ENCODE measurements at regions not wholly inside any gene's neighbourhood (a gene's known extent, or its start where the extent isn't known, plus 50 kb on each side); places are given as distances from the start of the nearest gene placed in this dataset.

DNA sequence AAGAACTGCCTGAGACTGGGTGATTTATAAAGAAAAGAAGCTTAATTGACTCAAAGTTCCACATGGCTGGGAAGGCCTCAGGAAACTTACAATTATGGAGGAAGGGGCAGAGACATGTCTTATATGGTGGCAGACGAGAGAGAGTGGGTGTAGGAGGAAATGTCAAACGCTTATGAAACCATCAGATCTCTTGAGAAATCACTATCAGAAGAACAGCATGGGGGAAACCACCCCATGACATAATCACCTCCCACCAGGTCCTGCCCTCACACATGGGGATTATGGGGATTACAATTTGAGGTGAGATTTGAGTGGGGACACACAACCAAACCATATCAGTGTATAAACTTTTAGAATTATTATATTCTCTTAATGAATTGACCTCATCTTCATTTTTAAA, 335.9 kb upstream of the DPYD start:
- H3K4me1 ChIP-seq (ENCODE audit: control insufficient read depth, insufficient read depth, low read length) = no peaks in the 10 kb centered on the region
- no peak for DNase-seq
- H3K4me3 ChIP-seq (ENCODE audit: low read length) = no peak overlapping the region
- H3K36me3 ChIP-seq (ENCODE audit: control insufficient read depth, insufficient read depth, low read length) = no peaks in the 10 kb centered on the region
- H3K9me3 ChIP-seq (replicated peaks; ENCODE audit: control insufficient read depth, low read depth, low read length) = no peaks in the 10 kb centered on the region
- no peak overlapping the region for H3K27ac ChIP-seq (ENCODE audit: low read length)
- no CpG with 5 or more reads among the region's 2 CpGs for WGBS (ENCODE audit: insufficient coverage)
- no peaks in the 10 kb centered on the region for H3K27me3 ChIP-seq (ENCODE audit: control insufficient read depth, insufficient read depth, low read length)

DNA sequence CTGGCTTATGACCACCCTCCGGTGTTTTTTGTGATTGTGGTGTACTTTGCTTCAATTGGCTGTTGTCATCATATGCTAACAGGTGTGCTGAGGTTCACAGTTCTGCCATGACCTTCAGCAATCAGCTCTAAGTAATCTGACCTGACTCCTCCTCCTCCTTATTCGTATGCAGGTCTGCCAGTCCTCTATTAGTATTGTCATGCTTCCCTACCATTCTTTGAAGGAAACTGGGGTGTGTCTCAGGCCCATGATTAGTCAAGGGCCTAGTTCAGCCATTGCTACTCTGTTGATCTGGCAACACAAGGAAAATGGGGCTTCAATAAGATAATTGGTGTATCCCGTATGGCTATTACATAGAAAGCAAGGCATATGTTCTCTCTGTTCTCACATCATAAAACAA, 332.3 kb upstream of the DPYD start:
- Histone ChIP-seq H3K4me3 (ENCODE audit: low read length) (no peak overlapping the region), H3K27ac (ENCODE audit: low read length) (no peak overlapping the region), H3K27me3 (ENCODE audit: control insufficient read depth, insufficient read depth, low read length) (no peaks in the 10 kb centered on the region), H3K9me3 (replicated peaks; ENCODE audit: control insufficient read depth, low read depth, low read length) (peaks cover 2% of the 10 kb centered on the region), H3K4me1 (ENCODE audit: control insufficient read depth, insufficient read depth, low read length) (no peaks in the 10 kb centered on the region), H3K36me3 (ENCODE audit: control insufficient read depth, insufficient read depth, low read length) (no peaks in the 10 kb centered on the region)
- no CpG with 5 or more reads among the region's 3 CpGs for WGBS (ENCODE audit: insufficient coverage)
- no peak for DNase-seq

DNA sequence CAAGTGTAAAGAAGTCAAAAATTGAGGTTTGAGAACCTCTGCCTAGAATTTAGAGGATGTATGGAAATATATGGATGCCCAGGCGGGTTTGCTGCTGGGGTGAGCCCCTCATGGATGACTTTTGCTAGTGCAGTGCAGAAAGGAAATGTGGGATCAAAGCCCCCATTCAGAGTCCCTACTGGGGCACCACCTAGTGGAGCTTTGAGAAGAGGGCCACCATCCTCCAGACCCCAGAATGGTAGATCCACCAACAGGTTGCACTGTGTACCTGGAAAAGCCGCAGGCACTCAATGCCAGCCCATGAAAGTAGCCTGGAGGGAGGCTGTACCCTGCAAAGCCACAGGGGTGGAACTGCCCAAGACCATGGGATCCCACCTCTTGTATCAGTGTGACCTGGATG, 330.7 kb upstream of the DPYD start:
- 100% methylated on average over 1 of the region's 2 CpGs for WGBS (ENCODE audit: insufficient coverage)
- Histone ChIP-seq H3K4me3 (ENCODE audit: low read length) (no peak overlapping the region), H3K9me3 (replicated peaks; ENCODE audit: control insufficient read depth, low read depth, low read length) (peaks cover 2% of the 10 kb centered on the region), H3K36me3 (ENCODE audit: control insufficient read depth, insufficient read depth, low read length) (no peaks in the 10 kb centered on the region), H3K27me3 (ENCODE audit: control insufficient read depth, insufficient read depth, low read length) (no peaks in the 10 kb centered on the region), H3K4me1 (ENCODE audit: control insufficient read depth, insufficient read depth, low read length) (no peaks in the 10 kb centered on the region), H3K27ac (ENCODE audit: low read length) (no peak overlapping the region)
- DNase-seq = no peak

DNA sequence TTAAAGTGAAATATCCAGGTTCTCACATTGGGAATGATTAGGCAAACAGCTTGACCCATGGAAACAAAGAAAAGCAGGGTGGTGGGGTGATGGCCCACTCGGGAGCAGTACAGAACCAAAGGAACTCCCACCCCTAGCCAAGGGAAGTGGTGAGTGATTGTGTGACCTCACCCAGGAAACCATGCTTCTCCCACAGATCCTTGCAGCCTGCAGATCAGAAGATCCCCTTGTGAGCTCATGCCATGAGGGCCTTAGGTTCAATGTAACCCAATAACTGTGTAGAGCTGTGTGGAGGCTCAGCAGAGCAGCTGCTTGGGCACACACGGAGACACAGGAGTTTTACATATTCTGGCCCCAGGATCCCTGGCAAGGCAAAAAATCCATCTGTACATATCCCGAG, 311.8 kb upstream of the DPYD start:
- H3K4me1 ChIP-seq (ENCODE audit: control insufficient read depth, insufficient read depth, low read length) = no peaks in the 10 kb centered on the region
- no peak overlapping the region for H3K27ac ChIP-seq (ENCODE audit: low read length)
- no peak overlapping the region for H3K4me3 ChIP-seq (ENCODE audit: low read length)
- no peaks in the 10 kb centered on the region for H3K36me3 ChIP-seq (ENCODE audit: control insufficient read depth, insufficient read depth, low read length)
- H3K9me3 ChIP-seq (replicated peaks; ENCODE audit: control insufficient read depth, low read depth, low read length) = no peaks in the 10 kb centered on the region
- no peaks in the 10 kb centered on the region for H3K27me3 ChIP-seq (ENCODE audit: control insufficient read depth, insufficient read depth, low read length)
- 76% methylated on average over 2 of the region's 3 CpGs for WGBS (ENCODE audit: insufficient coverage)
- DNase-seq = no peak

DNA sequence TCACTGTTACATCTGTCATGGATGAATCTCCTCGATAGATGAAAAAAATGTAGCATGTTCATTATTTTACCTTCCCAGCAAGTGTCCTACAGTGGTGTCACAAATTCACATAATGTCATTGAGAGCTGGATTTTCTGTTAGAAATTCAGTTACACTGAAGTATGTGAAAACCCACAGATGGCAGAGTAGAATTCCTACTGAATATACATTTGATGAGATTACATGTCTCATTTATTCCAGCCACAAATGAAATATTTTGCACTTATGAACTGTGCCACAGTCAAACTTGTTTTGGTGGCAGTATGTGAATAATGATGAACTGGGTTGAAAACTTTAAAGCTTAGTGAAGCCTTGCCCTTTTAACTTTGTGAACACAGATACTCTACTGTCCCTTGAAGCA, 301.9 kb upstream of the DPYD start:
- H3K36me3 ChIP-seq (ENCODE audit: control insufficient read depth, insufficient read depth, low read length) = no peaks in the 10 kb centered on the region
- H3K27ac ChIP-seq (ENCODE audit: low read length) = no peak overlapping the region
- no peak overlapping the region for H3K4me3 ChIP-seq (ENCODE audit: low read length)
- no peaks in the 10 kb centered on the region for H3K4me1 ChIP-seq (ENCODE audit: control insufficient read depth, insufficient read depth, low read length)
- no peaks in the 10 kb centered on the region for H3K27me3 ChIP-seq (ENCODE audit: control insufficient read depth, insufficient read depth, low read length)
- H3K9me3 ChIP-seq (replicated peaks; ENCODE audit: control insufficient read depth, low read depth, low read length) = no peaks in the 10 kb centered on the region
- no peak for DNase-seq
- no CpG with 5 or more reads among the region's 1 CpG for WGBS (ENCODE audit: insufficient coverage)

DNA sequence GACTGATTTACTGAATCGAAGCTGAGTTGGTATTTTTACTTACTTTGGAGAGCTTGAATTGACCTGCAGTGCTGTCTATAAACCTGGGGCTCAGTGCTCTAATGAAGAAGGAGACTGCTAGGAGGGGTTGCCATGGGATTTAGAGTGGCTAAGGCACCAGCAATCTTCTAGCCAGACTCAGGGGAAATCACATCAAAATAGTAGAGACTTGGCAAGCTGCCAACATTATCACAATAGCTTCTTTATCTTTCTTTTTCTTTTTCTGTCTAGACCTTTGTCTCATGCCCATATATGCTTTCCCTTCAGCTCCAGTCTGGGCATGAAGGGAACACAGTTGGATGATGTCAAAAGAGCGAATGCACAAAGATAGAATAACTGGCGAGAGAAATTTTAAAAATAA, 301.1 kb upstream of the DPYD start:
- no peaks in the 10 kb centered on the region for H3K9me3 ChIP-seq (replicated peaks; ENCODE audit: control insufficient read depth, low read depth, low read length)
- WGBS (ENCODE audit: insufficient coverage) = 82% methylated on average over 2 of the region's 3 CpGs
- no peak for DNase-seq
- H3K27me3 ChIP-seq (ENCODE audit: control insufficient read depth, insufficient read depth, low read length) = no peaks in the 10 kb centered on the region
- H3K36me3 ChIP-seq (ENCODE audit: control insufficient read depth, insufficient read depth, low read length) = no peaks in the 10 kb centered on the region
- no peak overlapping the region for H3K27ac ChIP-seq (ENCODE audit: low read length)
- no peak overlapping the region for H3K4me3 ChIP-seq (ENCODE audit: low read length)
- no peaks in the 10 kb centered on the region for H3K4me1 ChIP-seq (ENCODE audit: control insufficient read depth, insufficient read depth, low read length)

DNA sequence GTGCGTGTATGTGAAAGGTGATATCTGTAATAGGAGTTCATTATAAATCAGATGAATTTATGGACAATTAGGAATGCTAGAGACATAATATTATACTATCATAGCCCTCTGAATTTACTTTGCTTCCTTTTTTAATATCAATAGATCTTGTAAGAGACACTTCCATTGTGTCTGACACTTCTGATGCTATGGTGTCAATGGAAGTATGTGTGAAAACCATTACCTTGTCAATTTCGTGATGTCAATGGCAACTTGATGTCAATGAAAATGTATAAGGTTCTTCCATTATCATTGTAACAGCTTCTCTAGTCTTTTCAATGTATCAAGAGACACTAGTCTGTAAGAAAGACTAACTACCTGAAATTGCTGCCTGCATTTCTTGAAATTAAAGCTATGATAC, 296.8 kb upstream of the DPYD start:
- Histone ChIP-seq H3K4me1 (ENCODE audit: control insufficient read depth, insufficient read depth, low read length) (no peaks in the 10 kb centered on the region), H3K36me3 (ENCODE audit: control insufficient read depth, insufficient read depth, low read length) (no peaks in the 10 kb centered on the region), H3K27ac (ENCODE audit: low read length) (no peak overlapping the region), H3K4me3 (ENCODE audit: low read length) (no peak overlapping the region), H3K9me3 (replicated peaks; ENCODE audit: control insufficient read depth, low read depth, low read length) (no peaks in the 10 kb centered on the region), H3K27me3 (ENCODE audit: control insufficient read depth, insufficient read depth, low read length) (no peaks in the 10 kb centered on the region)
- WGBS (ENCODE audit: insufficient coverage) = no CpG with 5 or more reads among the region's 2 CpGs
- no peak for DNase-seq

DNA sequence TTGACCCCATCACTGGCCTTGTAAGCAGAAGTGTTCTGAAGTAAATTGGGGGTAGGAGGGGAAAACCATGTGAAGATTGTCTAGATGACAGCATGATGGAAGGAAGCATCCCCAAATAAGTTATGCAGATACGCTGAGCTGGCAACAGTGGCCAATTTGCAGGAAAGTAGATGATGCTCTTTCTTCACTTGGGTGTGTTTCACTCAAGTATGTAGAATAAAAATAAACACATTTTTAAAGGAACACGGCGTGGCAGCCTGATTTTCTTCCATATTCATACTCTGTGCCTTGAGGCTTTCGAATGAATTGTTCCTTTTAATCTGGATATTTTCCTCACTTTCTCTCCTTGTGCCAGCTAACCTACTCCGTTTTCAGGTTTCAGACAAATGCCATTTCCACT, 295.5 kb upstream of the DPYD start:
- 81% methylated on average over 3 of the region's 5 CpGs for WGBS (ENCODE audit: insufficient coverage)
- Histone ChIP-seq H3K27ac (ENCODE audit: low read length) (no peak overlapping the region), H3K4me3 (ENCODE audit: low read length) (no peak overlapping the region)

DNA sequence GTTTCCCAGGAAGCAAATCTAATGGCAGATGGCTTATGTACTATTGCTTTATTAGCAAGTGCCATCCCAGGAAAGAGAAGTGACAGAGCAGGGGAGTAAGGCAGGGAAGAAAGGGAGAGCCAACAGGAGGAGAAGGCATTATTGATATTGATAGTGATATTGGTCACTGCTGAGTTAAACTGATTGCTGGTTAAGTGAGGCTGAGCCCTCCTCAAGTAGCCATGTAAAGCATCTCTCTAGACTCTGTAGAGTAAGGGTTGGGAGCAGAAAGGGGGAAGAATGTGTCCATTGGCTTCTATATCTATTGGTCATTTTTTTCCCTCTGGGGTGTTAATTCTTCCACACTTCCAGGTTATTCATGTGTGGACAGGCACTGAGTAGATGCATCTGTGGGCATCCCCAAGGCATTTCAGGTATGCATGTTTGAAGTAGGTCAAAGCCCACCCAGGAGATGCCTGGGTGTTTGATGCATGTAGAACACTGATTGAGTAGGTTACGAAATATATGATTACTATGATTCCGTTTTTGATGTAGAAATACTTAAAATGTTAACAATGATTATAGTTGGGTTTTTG, 290.5 kb upstream of the DPYD start:
- Histone ChIP-seq H3K4me3 (ENCODE audit: low read length) (no peak overlapping the region), H3K4me1 (ENCODE audit: control insufficient read depth, insufficient read depth, low read length) (no peaks in the 10 kb centered on the region), H3K27me3 (ENCODE audit: control insufficient read depth, insufficient read depth, low read length) (no peaks in the 10 kb centered on the region), H3K36me3 (ENCODE audit: control insufficient read depth, insufficient read depth, low read length) (no peaks in the 10 kb centered on the region), H3K9me3 (replicated peaks; ENCODE audit: control insufficient read depth, low read depth, low read length) (no peaks in the 10 kb centered on the region), H3K27ac (ENCODE audit: low read length) (no peak overlapping the region)
- no peak for DNase-seq
- 92% methylated on average over 2 of the region's 2 CpGs for WGBS (ENCODE audit: insufficient coverage)

More for the DNA sequence above, 295.5 kb upstream of the DPYD start:
- DNase-seq = no peak
- Histone ChIP-seq H3K36me3 (ENCODE audit: control insufficient read depth, insufficient read depth, low read length) (no peaks in the 10 kb centered on the region), H3K27me3 (ENCODE audit: control insufficient read depth, insufficient read depth, low read length) (no peaks in the 10 kb centered on the region), H3K4me1 (ENCODE audit: control insufficient read depth, insufficient read depth, low read length) (no peaks in the 10 kb centered on the region), H3K9me3 (replicated peaks; ENCODE audit: control insufficient read depth, low read depth, low read length) (no peaks in the 10 kb centered on the region)

DNA sequence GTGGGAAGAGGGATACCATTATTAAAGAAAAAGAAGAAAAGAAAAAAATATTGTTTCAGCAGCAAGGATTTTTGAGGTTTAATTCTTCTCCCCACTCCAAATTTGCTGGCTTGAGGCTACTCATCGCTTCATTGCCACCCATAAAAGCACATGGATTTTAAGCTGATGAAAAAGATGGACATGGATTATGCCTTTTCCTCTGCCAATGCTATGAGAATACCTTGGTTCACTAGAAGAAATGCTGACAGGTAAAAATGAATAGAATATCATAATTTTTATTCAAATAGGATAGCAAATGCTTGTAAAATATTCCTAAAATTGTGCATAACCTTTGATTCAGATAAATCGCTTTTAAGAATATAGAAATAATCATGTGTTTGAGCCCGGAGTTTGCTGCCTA, 289.7 kb upstream of the DPYD start:
- no peak for DNase-seq
- Histone ChIP-seq H3K36me3 (ENCODE audit: control insufficient read depth, insufficient read depth, low read length) (no peaks in the 10 kb centered on the region), H3K27ac (ENCODE audit: low read length) (no peak overlapping the region), H3K27me3 (ENCODE audit: control insufficient read depth, insufficient read depth, low read length) (no peaks in the 10 kb centered on the region), H3K4me1 (ENCODE audit: control insufficient read depth, insufficient read depth, low read length) (no peaks in the 10 kb centered on the region), H3K9me3 (replicated peaks; ENCODE audit: control insufficient read depth, low read depth, low read length) (no peaks in the 10 kb centered on the region), H3K4me3 (ENCODE audit: low read length) (no peak overlapping the region)
- WGBS (ENCODE audit: insufficient coverage) = no CpG with 5 or more reads among the region's 3 CpGs

DNA sequence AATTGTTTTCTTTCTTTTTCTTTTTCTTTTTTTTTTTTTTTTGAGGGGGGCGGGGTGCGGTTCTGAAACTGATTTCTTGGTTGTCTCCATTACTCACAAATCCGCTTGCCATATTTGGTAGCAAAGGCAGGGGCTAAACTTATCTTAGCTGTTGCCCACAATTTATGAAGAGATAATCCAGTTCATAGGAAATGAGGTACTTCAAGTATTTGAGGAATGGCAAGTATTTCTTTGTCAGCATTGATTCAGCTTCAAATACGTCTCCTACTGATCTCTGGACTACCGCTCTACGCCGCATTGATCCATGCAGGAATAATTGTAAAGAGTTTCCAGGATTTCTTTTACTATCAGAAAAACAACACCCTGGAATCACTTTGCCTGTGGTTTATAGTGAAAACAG, 289.2 kb upstream of the DPYD start:
- Histone ChIP-seq H3K4me3 (ENCODE audit: low read length) (no peak overlapping the region), H3K27me3 (ENCODE audit: control insufficient read depth, insufficient read depth, low read length) (no peaks in the 10 kb centered on the region), H3K4me1 (ENCODE audit: control insufficient read depth, insufficient read depth, low read length) (no peaks in the 10 kb centered on the region), H3K27ac (ENCODE audit: low read length) (no peak overlapping the region), H3K9me3 (replicated peaks; ENCODE audit: control insufficient read depth, low read depth, low read length) (no peaks in the 10 kb centered on the region), H3K36me3 (ENCODE audit: control insufficient read depth, insufficient read depth, low read length) (no peaks in the 10 kb centered on the region)
- WGBS (ENCODE audit: insufficient coverage) = no CpG with 5 or more reads among the region's 7 CpGs
- DNase-seq = no peak
